ENCODE measurements at regions not wholly inside any gene's neighbourhood (a gene's known extent, or its start where the extent isn't known, plus 50 kb on each side); places are given as distances from the start of the nearest gene placed in this dataset.

DNA sequence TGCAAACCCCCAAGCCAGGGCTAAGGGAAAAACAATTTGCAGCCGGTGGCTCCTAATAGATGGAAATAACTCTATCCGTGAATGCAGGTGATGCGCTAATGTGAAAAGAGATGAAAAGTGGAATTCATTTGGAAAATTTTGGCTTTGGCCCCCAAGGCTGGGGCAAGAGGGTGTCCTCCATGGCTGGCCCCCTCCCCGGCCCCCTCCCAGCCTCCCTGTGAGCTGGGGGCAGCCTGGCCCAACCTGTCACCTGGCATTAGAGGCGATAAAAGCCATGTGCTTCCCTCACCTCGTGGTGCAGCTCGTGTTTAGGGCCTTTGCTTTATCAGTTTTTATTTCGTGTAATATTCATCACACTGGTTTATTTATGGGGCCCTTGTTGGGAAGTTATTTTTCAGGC is 267.2 kb downstream of the ENGASE start:
- Histone ChIP-seq H3K4me2 (no peak overlapping the region), H2AFZ (no peak overlapping the region), H3K36me3 (ENCODE audit: low read depth) (no peaks in the 10 kb centered on the region), H3K79me2 (ENCODE audit: low read depth) (no peaks in the 10 kb centered on the region), H3K9me3 (ENCODE audit: insufficient read depth, low read depth) (no peaks in the 10 kb centered on the region), H3K4me3 (no peak overlapping the region), H3K9me2 (ENCODE audit: insufficient read depth) (no peaks in the 10 kb centered on the region), H3K27ac (no peak overlapping the region), H3K27me3 (ENCODE audit: insufficient read depth, low read depth) (peaks cover 83% of the 10 kb centered on the region), H4K20me1 (ENCODE audit: insufficient read depth) (no peaks in the 10 kb centered on the region), H3K4me1 (replicated peaks; ENCODE audit: insufficient read depth) (no peaks in the 10 kb centered on the region), H3F3A (ENCODE audit: insufficient read depth, low read depth) (no peaks in the 10 kb centered on the region)
- no peak for DNase-seq
- no TSS peak for BruUV-seq (replicated peaks)
- ChIA-PET CTCF (no interaction called here), POLR2A (ENCODE audit: unreplicated experiment) (no interaction called here)
- TF ChIP-seq, protein P1, sequence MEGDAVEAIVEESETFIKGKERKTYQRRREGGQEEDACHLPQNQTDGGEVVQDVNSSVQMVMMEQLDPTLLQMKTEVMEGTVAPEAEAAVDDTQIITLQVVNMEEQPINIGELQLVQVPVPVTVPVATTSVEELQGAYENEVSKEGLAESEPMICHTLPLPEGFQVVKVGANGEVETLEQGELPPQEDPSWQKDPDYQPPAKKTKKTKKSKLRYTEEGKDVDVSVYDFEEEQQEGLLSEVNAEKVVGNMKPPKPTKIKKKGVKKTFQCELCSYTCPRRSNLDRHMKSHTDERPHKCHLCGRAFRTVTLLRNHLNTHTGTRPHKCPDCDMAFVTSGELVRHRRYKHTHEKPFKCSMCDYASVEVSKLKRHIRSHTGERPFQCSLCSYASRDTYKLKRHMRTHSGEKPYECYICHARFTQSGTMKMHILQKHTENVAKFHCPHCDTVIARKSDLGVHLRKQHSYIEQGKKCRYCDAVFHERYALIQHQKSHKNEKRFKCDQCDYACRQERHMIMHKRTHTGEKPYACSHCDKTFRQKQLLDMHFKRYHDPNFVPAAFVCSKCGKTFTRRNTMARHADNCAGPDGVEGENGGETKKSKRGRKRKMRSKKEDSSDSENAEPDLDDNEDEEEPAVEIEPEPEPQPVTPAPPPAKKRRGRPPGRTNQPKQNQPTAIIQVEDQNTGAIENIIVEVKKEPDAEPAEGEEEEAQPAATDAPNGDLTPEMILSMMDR (conservative IDR thresholded peaks at IDR 0.05): no peak
- TF ChIP-seq EZH2 (IDR thresholded peaks at IDR 0.05; ENCODE audit: low read depth): no peak
- intact Hi-C loops (cut with micrococcal nuclease; ENCODE audit: unreplicated experiment): no loop called here

DNA sequence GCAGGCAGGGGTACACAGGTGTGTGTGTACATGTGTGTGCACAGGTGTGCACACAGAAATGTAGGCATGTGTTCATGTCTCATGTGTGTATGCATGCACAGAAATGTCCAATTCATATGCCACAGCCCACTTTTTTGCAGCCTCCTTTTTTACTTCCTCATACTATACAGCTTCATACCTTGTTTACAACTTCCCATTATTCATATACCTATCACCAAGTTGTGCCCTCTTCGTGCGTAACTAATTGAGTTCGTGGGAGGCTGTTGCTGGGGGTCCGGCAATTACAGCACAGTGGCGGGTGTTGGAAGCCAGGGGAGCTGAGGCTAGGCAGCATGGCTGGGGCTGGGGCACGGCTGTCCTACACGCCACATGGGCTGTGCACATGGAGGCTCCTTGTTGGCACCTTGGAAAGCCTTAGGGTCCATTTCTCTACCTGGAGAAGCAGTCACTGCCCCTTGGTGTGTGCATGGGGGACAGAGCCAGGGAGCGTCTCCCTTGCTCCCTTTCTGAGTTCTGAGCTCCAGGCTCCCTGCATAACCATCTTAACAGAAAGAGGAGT is 266.7 kb downstream of the ENGASE start:
- TF ChIP-seq, protein P1 (conservative IDR thresholded peaks at IDR 0.05): no peak
- TF ChIP-seq EZH2 (IDR thresholded peaks at IDR 0.05; ENCODE audit: low read depth): no peak

DNA sequence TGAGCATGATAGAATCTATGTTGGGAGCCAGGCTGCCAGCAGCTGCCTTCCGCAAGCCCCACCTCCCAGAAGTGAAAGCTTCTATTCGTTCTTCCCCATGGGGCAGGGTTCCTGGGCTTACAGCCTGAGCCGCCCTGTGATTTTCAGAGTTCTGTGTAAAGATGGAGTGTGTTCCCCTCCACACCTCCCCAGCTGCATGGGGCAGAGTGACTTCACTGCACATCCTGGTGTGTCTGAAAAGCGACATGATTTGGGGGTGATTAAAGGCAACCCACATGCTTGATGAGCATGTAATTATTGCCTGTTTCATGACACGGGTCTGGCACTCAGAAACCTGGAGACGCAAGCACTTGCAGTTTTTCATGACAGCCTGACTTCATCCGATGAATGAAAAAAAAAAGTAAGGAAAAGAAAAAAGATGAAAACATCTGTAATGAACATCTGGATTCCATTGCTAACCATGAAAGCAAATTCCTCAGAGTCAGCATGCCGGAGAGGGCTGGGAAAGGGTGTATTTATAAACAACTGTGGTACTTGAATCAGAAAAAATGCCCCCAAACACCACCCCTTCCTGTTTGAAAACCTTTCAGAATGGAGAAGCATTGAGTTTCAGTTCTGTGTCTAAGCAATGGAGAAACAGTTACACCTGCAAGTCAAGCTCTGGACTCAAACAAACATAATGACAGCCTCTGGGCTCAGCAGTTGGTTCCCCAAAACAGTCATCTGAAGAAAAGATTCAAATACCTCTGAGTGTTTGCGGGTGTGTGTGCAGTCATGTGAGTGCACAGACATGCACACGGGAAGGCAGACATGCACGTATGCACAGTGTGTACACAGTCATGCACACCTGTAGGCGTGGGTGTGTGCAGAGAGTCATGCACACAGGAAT is 266.0 kb downstream of the ENGASE start:
- no TSS peak for BruUV-seq (replicated peaks)
- no peak overlapping the region for H3K27ac ChIP-seq
- H3K4me2 ChIP-seq: no peak overlapping the region
- no peaks in the 10 kb centered on the region for H3K9me2 ChIP-seq (ENCODE audit: insufficient read depth)
- no peak overlapping the region for H2AFZ ChIP-seq
- intact Hi-C loops (cut with micrococcal nuclease; ENCODE audit: unreplicated experiment): no loop called here
- CTCF ChIA-PET: no interaction called here
- no peaks in the 10 kb centered on the region for H3K4me1 ChIP-seq (replicated peaks; ENCODE audit: insufficient read depth)
- H3K27me3 ChIP-seq (ENCODE audit: insufficient read depth, low read depth): peaks cover 85% of the 10 kb centered on the region
- no peak overlapping the region for H3K4me3 ChIP-seq
- no peaks in the 10 kb centered on the region for H3K36me3 ChIP-seq (ENCODE audit: low read depth)
- POLR2A ChIA-PET (ENCODE audit: unreplicated experiment): no interaction called here
- H3K9me3 ChIP-seq (ENCODE audit: insufficient read depth, low read depth): no peaks in the 10 kb centered on the region
- TF ChIP-seq EZH2 (IDR thresholded peaks at IDR 0.05; ENCODE audit: low read depth): no peak
- TF ChIP-seq, protein P1 (conservative IDR thresholded peaks at IDR 0.05): no peak
- DNase-seq: no peak
- no peaks in the 10 kb centered on the region for H3K79me2 ChIP-seq (ENCODE audit: low read depth)
- H4K20me1 ChIP-seq (ENCODE audit: insufficient read depth): no peaks in the 10 kb centered on the region
- no peaks in the 10 kb centered on the region for H3F3A ChIP-seq (ENCODE audit: insufficient read depth, low read depth)

More for the DNA sequence above, 266.7 kb downstream of the ENGASE start:
- CTCF ChIA-PET: no interaction called here
- Histone ChIP-seq H3K4me2 (no peak overlapping the region), H3K79me2 (ENCODE audit: low read depth) (no peaks in the 10 kb centered on the region), H3K4me1 (replicated peaks; ENCODE audit: insufficient read depth) (no peaks in the 10 kb centered on the region), H3K36me3 (ENCODE audit: low read depth) (no peaks in the 10 kb centered on the region), H3K9me2 (ENCODE audit: insufficient read depth) (no peaks in the 10 kb centered on the region), H3K27me3 (ENCODE audit: insufficient read depth, low read depth) (peaks cover 84% of the 10 kb centered on the region), H4K20me1 (ENCODE audit: insufficient read depth) (no peaks in the 10 kb centered on the region), H3K9me3 (ENCODE audit: insufficient read depth, low read depth) (no peaks in the 10 kb centered on the region), H2AFZ (no peak overlapping the region), H3K27ac (no peak overlapping the region), H3K4me3 (no peak overlapping the region), H3F3A (ENCODE audit: insufficient read depth, low read depth) (no peaks in the 10 kb centered on the region)
- DNase-seq: no peak
- POLR2A ChIA-PET (ENCODE audit: unreplicated experiment): no interaction called here
- intact Hi-C loops (cut with micrococcal nuclease; ENCODE audit: unreplicated experiment): no loop called here
- BruUV-seq (replicated peaks): no TSS peak
